Prostate gland (tissue), 2 donors: ENCODE measurements at regions not wholly inside any gene's neighbourhood (a gene's known extent, or its start where the extent isn't known, plus 50 kb on each side); places are given as distances from the start of the nearest gene placed in this dataset.

Experiments
- POLR2A ChIP-seq: fragments of 450-650 bp; IDR thresholded peaks from one replicate; pipeline ENCODE4 v1.6.1; 2016; ENCODE audit warnings: antibody characterized with exemption, mild to moderate bottlenecking
- TF ChIP-seq, protein P1 (sequence below), 4 experiments: fragments of 200-600 bp in 2 of 4; fragments of 450-650 bp in 2 of 4; sonication (generic) in 2 of 4; IDR thresholded peaks; 1 replicate in 3 of 4; 2 replicates in 1 of 4; pipeline ENCODE4 v1.5.1; 2016 to 2019; ENCODE audit warnings: antibody characterized with exemption in 4 of 4, mild to moderate bottlenecking in 2 of 4, moderate library complexity in 2 of 4

GRCh38 chr18:78240627-78241252 is 738.9 kb upstream of the SALL3 start:
- TF ChIP-seq, protein P1, sequence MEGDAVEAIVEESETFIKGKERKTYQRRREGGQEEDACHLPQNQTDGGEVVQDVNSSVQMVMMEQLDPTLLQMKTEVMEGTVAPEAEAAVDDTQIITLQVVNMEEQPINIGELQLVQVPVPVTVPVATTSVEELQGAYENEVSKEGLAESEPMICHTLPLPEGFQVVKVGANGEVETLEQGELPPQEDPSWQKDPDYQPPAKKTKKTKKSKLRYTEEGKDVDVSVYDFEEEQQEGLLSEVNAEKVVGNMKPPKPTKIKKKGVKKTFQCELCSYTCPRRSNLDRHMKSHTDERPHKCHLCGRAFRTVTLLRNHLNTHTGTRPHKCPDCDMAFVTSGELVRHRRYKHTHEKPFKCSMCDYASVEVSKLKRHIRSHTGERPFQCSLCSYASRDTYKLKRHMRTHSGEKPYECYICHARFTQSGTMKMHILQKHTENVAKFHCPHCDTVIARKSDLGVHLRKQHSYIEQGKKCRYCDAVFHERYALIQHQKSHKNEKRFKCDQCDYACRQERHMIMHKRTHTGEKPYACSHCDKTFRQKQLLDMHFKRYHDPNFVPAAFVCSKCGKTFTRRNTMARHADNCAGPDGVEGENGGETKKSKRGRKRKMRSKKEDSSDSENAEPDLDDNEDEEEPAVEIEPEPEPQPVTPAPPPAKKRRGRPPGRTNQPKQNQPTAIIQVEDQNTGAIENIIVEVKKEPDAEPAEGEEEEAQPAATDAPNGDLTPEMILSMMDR (IDR thresholded peaks at IDR 0.05): no peak
- no peak for TF ChIP-seq POLR2A
